ENCODE measurements at regions not wholly inside any gene's neighbourhood (a gene's known extent, or its start where the extent isn't known, plus 50 kb on each side); places are given as distances from the start of the nearest gene placed in this dataset.
A peak's percentile ranks its signal among the peaks of the same experiment; 100 is the strongest.

GRCh38 chr9:87049929-87050608, 102.8 kb upstream of the GAS1 start:
- DNase-seq = peak; percentile 43

- no peak for DNase-seq
Observed at GRCh38 chr9:87054999-87055686, 107.8 kb upstream of the GAS1 start.

GRCh38 chr9:87059772-87060171, 112.5 kb upstream of the GAS1 start:
- no peak for DNase-seq

- peak; percentile 12 for DNase-seq
Observed at GRCh38 chr9:87062746-87063145, 115.4 kb upstream of the GAS1 start.

- peak; percentile 78 for DNase-seq
Observed at GRCh38 chr9:87063246-87063645, 115.9 kb upstream of the GAS1 start.

- DNase-seq = peak; percentile 88
Observed at GRCh38 chr9:87063871-87064270, 116.6 kb upstream of the GAS1 start.

- no peak for DNase-seq
Observed at GRCh38 chr9:87064311-87064710, 117.0 kb upstream of the GAS1 start.

- no peak for DNase-seq
Observed at GRCh38 chr9:87065981-87066380, 118.7 kb upstream of the GAS1 start.

GRCh38 chr9:87067426-87067825, 120.1 kb upstream of the GAS1 start:
- DNase-seq = peak; percentile 19

GRCh38 chr9:87068177-87068840, 121.0 kb upstream of the GAS1 start:
- peak; percentile 15 for DNase-seq

GRCh38 chr9:87069690-87070089, 122.4 kb upstream of the GAS1 start:
- DNase-seq = peak; percentile 73

- DNase-seq = no peak
Observed at GRCh38 chr9:87070336-87070735, 123.0 kb upstream of the GAS1 start.

- DNase-seq = peak; percentile 30
Observed at GRCh38 chr9:87071473-87071872, 124.2 kb upstream of the GAS1 start.

GRCh38 chr9:87073692-87074091, 126.4 kb upstream of the GAS1 start:
- no peak for DNase-seq

- DNase-seq = no peak
Observed at GRCh38 chr9:87075537-87075936, 128.2 kb upstream of the GAS1 start.

GRCh38 chr9:87076825-87077224, 129.5 kb upstream of the GAS1 start:
- DNase-seq = peak; percentile 37

GRCh38 chr9:87077986-87078385, 130.7 kb upstream of the GAS1 start:
- DNase-seq = no peak

GRCh38 chr9:87080512-87081264, 133.4 kb upstream of the GAS1 start:
- no peak for DNase-seq

- no peak for DNase-seq
Observed at GRCh38 chr9:87081503-87081902, 134.2 kb upstream of the GAS1 start.

GRCh38 chr9:87083986-87084385, 136.7 kb upstream of the GAS1 start:
- DNase-seq = no peak

GRCh38 chr9:87084407-87084806, 137.1 kb upstream of the GAS1 start:
- DNase-seq = no peak

GRCh38 chr9:87085073-87085472, 137.8 kb upstream of the GAS1 start:
- DNase-seq = no peak

- DNase-seq = no peak
Observed at GRCh38 chr9:87085521-87085920, 138.2 kb upstream of the GAS1 start.
